Prostate gland (tissue), 2 donors: ENCODE measurements at regions not wholly inside any gene's neighbourhood (a gene's known extent, or its start where the extent isn't known, plus 50 kb on each side); places are given as distances from the start of the nearest gene placed in this dataset.
A peak's percentile ranks its signal among the peaks of the same experiment; 100 is the strongest.

Experiments
- DNase-seq: peaks from one replicate; pipeline ENCODE4 v3.0.0-alpha.2; 2019; ENCODE audit warnings: low spot score
- H3K27ac ChIP-seq, 2 donors: fragments of 200-600 bp; sonication (generic); 2 replicates each; pipeline ENCODE4 v1.5.1; 2017 to 2019
- H3K27me3 ChIP-seq: fragments of 200-600 bp; sonication (generic); replicated peaks from 2 replicates; pipeline ENCODE4 v1.5.1; 2019; ENCODE audit not compliant: insufficient read depth
- H3K36me3 ChIP-seq, 2 donors: fragments of 200-600 bp; sonication (generic); 1 replicate in 1 of 2; 2 replicates in 1 of 2; pipeline versions ENCODE4 v1.5.1 to v1.8.1; 2017 to 2019
- H3K4me1 ChIP-seq: fragments of 200-600 bp; sonication (generic); replicated peaks from 2 replicates; pipeline ENCODE4 v1.5.1; 2019
- H3K4me3 ChIP-seq, 2 donors: fragments of 200-600 bp; sonication (generic); 2 replicates each; pipeline ENCODE4 v1.5.1; 2017 to 2019
- H3K9me3 ChIP-seq: fragments of 200-600 bp; sonication (generic); 2 replicates; pipeline ENCODE4 v1.5.1; 2017
- POLR2A ChIP-seq: fragments of 450-650 bp; IDR thresholded peaks from one replicate; pipeline ENCODE4 v1.6.1; 2016; ENCODE audit warnings: antibody characterized with exemption, mild to moderate bottlenecking
- POLR2AphosphoS5 ChIP-seq: sonication (generic); formaldehyde crosslinking; IDR thresholded peaks from one replicate; pipeline ENCODE4 v1.6.1; 2017; ENCODE audit warnings: antibody characterized with exemption
- WGBS: methylation state at CpG from one replicate; pipeline ENCODE4 v1.1.5; 2018; 5-methylcytosine and 5-hydroxymethylcytosine counted together
- intact Hi-C: fragments of 100-400 bp; cut with DNase I; formaldehyde crosslinking; loops from one replicate; pipeline ENCODE4 v1.14.2; 2022
- TF ChIP-seq, protein P1 (sequence below), 4 experiments: fragments of 200-600 bp in 2 of 4; fragments of 450-650 bp in 2 of 4; sonication (generic) in 2 of 4; IDR thresholded peaks; 1 replicate in 3 of 4; 2 replicates in 1 of 4; pipeline ENCODE4 v1.5.1; 2016 to 2019; ENCODE audit warnings: antibody characterized with exemption in 4 of 4, mild to moderate bottlenecking in 2 of 4, moderate library complexity in 2 of 4

DNA sequence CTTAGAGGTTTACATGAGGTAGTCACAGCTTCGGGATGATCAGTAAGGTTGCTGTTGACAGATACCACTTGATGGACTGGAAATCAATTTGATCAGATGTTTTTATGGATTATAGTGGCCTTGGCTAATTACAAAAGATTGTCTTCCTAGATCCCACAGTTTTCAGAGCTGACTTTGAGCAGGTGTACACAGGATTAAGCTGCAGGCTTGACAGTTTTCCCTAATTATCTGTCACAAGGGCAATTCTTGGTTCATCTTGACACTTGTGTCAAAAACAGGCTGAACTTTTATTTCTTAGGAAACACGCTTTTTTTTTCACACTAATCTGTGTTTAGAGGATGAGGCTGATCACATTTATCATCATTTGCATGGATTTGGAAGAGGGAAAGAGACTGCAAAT lies 824.0 kb upstream of the PIK3C3 start:
- Histone ChIP-seq H3K4me1 (no peaks in the 10 kb centered on the region), H3K36me3 (no peaks in the 10 kb centered on the region), H3K27ac (no peak overlapping the region), H3K9me3 (no peaks in the 10 kb centered on the region), H3K4me3 (no peak overlapping the region), H3K27me3 (no peaks in the 10 kb centered on the region)
- intact Hi-C loops: no loop called here
- no peak for DNase-seq
- 69% methylated on average over 2 of the region's 2 CpGs for WGBS
- no peak for TF ChIP-seq POLR2AphosphoS5
- TF ChIP-seq, protein P1, sequence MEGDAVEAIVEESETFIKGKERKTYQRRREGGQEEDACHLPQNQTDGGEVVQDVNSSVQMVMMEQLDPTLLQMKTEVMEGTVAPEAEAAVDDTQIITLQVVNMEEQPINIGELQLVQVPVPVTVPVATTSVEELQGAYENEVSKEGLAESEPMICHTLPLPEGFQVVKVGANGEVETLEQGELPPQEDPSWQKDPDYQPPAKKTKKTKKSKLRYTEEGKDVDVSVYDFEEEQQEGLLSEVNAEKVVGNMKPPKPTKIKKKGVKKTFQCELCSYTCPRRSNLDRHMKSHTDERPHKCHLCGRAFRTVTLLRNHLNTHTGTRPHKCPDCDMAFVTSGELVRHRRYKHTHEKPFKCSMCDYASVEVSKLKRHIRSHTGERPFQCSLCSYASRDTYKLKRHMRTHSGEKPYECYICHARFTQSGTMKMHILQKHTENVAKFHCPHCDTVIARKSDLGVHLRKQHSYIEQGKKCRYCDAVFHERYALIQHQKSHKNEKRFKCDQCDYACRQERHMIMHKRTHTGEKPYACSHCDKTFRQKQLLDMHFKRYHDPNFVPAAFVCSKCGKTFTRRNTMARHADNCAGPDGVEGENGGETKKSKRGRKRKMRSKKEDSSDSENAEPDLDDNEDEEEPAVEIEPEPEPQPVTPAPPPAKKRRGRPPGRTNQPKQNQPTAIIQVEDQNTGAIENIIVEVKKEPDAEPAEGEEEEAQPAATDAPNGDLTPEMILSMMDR (IDR thresholded peaks at IDR 0.05): no peak
- TF ChIP-seq POLR2A: no peak

DNA sequence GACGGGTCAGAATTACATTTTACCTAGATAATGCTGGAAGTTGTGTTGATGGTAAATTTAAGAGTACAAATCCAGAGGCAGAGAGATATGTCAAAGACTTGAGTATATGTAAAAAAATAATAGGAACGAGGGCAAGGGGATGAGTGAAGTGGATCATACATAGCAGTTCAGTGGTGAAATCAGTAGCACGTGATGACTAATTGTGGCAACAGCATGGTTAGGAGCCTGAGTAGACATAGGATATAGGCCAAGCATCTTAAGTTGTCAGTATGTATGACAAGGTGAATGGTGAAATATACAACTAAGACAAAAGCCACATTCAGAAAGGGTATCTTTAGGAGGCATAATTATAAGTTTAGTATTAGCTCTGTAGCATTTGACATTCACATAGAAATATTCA lies 826.5 kb upstream of the PIK3C3 start:
- TF ChIP-seq POLR2AphosphoS5: no peak
- TF ChIP-seq POLR2A: no peak
- TF ChIP-seq, protein P1 (IDR thresholded peaks at IDR 0.05): no peak
- no peaks in the 10 kb centered on the region for H3K36me3 ChIP-seq
- H3K9me3 ChIP-seq: no peaks in the 10 kb centered on the region
- H3K27ac ChIP-seq: no peak overlapping the region
- no peak overlapping the region for H3K4me3 ChIP-seq
- no peak for DNase-seq
- H3K27me3 ChIP-seq: no peaks in the 10 kb centered on the region
- intact Hi-C loops: no loop called here
- H3K4me1 ChIP-seq: no peaks in the 10 kb centered on the region
- 92% methylated on average over 3 of the region's 3 CpGs for WGBS

DNA sequence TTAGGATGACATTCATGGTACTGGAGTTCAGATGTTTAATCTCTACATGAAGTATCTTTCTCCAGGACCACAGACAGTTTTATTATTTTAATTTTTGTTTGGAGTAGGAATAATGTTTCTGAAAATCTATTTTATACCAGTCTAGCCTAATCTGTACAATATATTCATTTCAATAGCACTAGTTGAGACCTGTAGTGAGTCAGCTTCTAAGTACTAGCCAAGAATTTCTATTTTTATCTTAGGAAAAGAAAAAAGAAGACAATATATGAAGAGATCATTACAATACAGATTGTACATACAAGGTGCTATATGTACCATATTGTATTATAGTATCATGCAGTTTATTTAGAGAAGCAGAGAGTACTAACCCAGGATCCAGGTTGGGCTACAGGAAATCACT lies 826.9 kb upstream of the PIK3C3 start:
- intact Hi-C loops: no loop called here
- H3K9me3 ChIP-seq: no peaks in the 10 kb centered on the region
- H3K27ac ChIP-seq: no peak overlapping the region
- H3K27me3 ChIP-seq: no peaks in the 10 kb centered on the region
- H3K4me3 ChIP-seq: no peak overlapping the region
- no peak for DNase-seq
- no peaks in the 10 kb centered on the region for H3K4me1 ChIP-seq
- H3K36me3 ChIP-seq: no peaks in the 10 kb centered on the region
- TF ChIP-seq POLR2AphosphoS5 (no peak), POLR2A (no peak)
- TF ChIP-seq, protein P1 (IDR thresholded peaks at IDR 0.05): no peak

DNA sequence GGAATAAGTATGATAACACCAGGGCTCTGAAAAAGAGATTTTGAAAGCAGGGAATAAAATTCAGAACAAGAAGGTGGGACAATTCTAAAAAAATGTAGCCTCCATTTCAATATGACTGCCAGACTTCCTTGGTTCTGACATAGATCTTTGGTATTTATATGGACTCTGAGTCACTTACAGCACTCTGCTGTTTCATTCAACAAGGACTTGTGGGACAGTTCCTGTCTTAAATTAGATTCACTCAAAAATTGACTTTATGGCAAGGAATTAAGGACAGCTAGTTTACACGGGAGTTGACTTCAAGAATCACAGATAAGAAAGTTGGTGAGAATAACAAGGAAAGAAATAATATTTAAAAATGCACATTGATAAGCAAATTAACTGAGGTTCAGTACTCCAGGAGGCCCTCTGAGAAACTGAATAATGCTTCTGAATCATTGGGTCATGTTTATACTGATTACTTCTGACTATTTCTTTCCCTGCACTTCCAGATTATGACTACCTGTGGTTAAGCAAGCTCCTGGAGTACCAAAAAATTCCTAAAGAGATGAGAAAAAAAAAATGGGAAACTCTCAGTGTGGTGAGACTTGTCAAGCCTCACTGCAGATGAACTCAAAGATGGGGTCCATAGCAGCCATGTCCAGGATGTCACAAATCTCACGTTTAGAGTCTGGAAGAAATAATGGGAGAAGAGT lies 828.3 kb upstream of the PIK3C3 start:
- Histone ChIP-seq H3K4me1 (no peaks in the 10 kb centered on the region), H3K36me3 (no peaks in the 10 kb centered on the region), H3K9me3 (no peaks in the 10 kb centered on the region), H3K4me3 (no peak overlapping the region), H3K27ac (no peak overlapping the region), H3K27me3 (no peaks in the 10 kb centered on the region)
- intact Hi-C loops: no loop called here
- TF ChIP-seq, protein P1 (IDR thresholded peaks at IDR 0.05): no peak
- no peak for TF ChIP-seq POLR2AphosphoS5
- no peak for TF ChIP-seq POLR2A
- WGBS: 54% methylated on average over 2 of the region's 2 CpGs
- no peak for DNase-seq

DNA sequence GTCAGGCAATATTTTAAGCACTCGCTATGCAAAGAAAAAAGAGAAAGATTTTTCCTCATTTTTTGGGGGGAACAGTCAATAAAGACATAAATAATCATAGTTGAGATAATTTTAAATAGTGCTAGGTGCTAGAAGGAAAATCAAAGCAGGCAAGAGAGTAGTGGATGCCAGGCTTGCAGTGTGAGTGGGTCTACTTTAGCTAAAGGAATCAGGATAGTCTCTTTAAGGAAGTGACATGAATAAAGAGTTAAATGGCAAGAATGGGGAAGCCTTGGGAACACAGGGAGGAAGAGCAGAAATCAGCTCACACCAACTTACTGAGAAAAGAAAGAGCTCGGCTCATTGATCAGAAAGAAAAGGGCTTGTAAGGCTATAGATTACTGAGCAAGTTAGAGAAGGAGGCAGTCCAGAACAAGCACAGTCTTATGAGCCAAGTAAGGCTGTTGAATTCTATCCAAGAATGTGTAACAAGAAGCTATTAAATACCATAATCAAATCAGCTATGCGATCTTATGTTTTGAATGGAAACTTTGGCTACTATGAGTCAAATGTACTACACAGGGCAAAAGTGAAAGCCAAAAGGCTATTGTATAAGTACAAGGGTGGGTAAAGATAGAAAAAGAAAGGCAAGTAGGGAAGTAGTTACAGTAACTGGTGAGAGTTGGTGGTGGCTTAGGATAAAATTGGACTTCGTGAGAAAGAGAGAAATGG lies 833.8 kb upstream of the PIK3C3 start:
- H3K4me3 ChIP-seq: no peak overlapping the region
- H3K27me3 ChIP-seq: no peaks in the 10 kb centered on the region
- no peak overlapping the region for H3K27ac ChIP-seq
- DNase-seq: peak; percentile 4
- no peaks in the 10 kb centered on the region for H3K9me3 ChIP-seq
- 52% methylated on average over 4 of the region's 4 CpGs for WGBS
- intact Hi-C loops: no loop called here
- H3K4me1 ChIP-seq: no peaks in the 10 kb centered on the region
- H3K36me3 ChIP-seq: no peaks in the 10 kb centered on the region
- TF ChIP-seq POLR2A (no peak), POLR2AphosphoS5 (no peak)
- TF ChIP-seq, protein P1 (IDR thresholded peaks at IDR 0.05): no peak
